Loucy (cell line): ENCODE measurements at regions not wholly inside any gene's neighbourhood (a gene's known extent, or its start where the extent isn't known, plus 50 kb on each side); places are given as distances from the start of the nearest gene placed in this dataset.
A peak's percentile ranks its signal among the peaks of the same experiment; 100 is the strongest.
"Not testable (repeated sequence)": the region's sequence is repeated elsewhere in the genome, so short reads cannot be mapped to it uniquely, and the experiment has no call there.

Experiments used
- CTCF ChIP-seq: fragments of 200-600 bp; sonication (generic); conservative IDR thresholded peaks from 2 replicates; pipeline ENCODE4 v1.5.1; 2014; ENCODE audit warnings: mild to moderate bottlenecking, antibody characterized with exemption, low read length
- EZH2phosphoT487 ChIP-seq: fragments of 200-600 bp; IDR thresholded peaks from 2 replicates; pipeline ENCODE4 v1.6.1; 2018; ENCODE audit warnings: antibody characterized with exemption, mild to moderate bottlenecking, moderate library complexity, borderline replicate concordance

DNA sequence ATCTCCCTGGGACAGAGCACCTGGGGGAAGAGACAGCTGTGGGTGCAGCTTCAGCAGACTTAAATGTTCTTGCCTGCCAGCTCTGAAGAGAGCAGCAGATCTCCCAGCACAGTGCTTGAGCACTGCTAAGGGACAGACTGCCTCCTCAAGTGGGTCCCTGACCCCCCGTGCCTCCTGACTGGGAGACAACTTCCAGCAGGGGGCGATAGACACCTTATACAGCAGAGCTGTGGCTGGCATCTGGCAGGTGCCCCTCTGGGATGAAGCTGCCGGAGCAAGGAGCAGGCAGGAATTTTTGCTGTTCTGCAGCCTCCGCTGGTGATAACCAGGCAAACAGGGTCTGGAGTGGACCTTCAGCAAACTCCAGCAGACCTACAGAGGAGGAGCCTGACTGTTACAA is 541.7 kb upstream of the PITX2 start:
- TF ChIP-seq CTCF, result peak; percentile 43
- not testable (repeated sequence) for TF ChIP-seq EZH2phosphoT487
